A549 (cell line): ENCODE measurements at regions not wholly inside any gene's neighbourhood (a gene's known extent, or its start where the extent isn't known, plus 50 kb on each side); places are given as distances from the start of the nearest gene placed in this dataset.

Experiments
- ATAC-seq, 2 experiments: fragments of 200-7000 bp in 1 of 2; fragments of >200 bp in 1 of 2; cut with Nextera tagmentation in 1 of 2; cut with Tn5 transposase in 1 of 2; 3 replicates each; pipeline versions ENCODE4 v1.8.0 to v1.9.1; 2018 to 2020; ENCODE audit warnings: mild to moderate bottlenecking in 1 of 2, moderate library complexity in 1 of 2
- CTCF ChIA-PET: fragments of 300-600 bp; sonication (Branson Sonifier 250); formaldehyde crosslinking; extraction: SDS; loops from one replicate; lab custom pipeline; 2021; ENCODE audit warnings: antibody characterized with exemption, inconsistent platforms; lab: Yijun Ruan, JAX
- POLR2A ChIA-PET: fragments of 350-600 bp; formaldehyde crosslinking; extraction: SDS; loops from one replicate; lab custom pipeline; 2021; ENCODE audit warnings: antibody characterized with exemption, inconsistent platforms; lab: Yijun Ruan, JAX
- DNase-seq, 2 experiments: peaks; one replicate each; pipeline versions ENCODE4 v3.0.0 to v3.0.0-alpha.2; 2011 to 2016; ENCODE audit warnings: low read depth in 1 of 2, low spot score in 1 of 2
- FAIRE-seq: peaks from 2 replicates; lab custom pipeline; 2011; peaks lifted over from hg19 to GRCh38; lab: Jason Lieb, UNC
- H3K27ac ChIP-seq, 2 experiments: fragments of >200 bp; sonication (Bioruptor Twin); formaldehyde crosslinking; 3 replicates each; pipeline ENCODE4 v1.5.1; 2016 to 2017
- H3K4me1 ChIP-seq: fragments of >200 bp; sonication (Bioruptor Twin); formaldehyde crosslinking; 3 replicates; pipeline ENCODE4 v1.6.1; 2016
- H3K4me2 ChIP-seq: fragments of >200 bp; sonication (Bioruptor Twin); formaldehyde crosslinking; 3 replicates; pipeline ENCODE4 v1.6.1; 2016
- H3K4me3 ChIP-seq: fragments of >200 bp; sonication (Bioruptor Twin); formaldehyde crosslinking; 3 replicates; pipeline ENCODE4 v1.5.1; 2016
- H3K9me3 ChIP-seq: fragments of >200 bp; sonication (Bioruptor Twin); formaldehyde crosslinking; 3 replicates; pipeline ENCODE4 v1.6.1; 2016
- CEBPB ChIP-seq, 2 experiments: fragments of >200 bp in 1 of 2; sonication (Bioruptor Twin) in 1 of 2; formaldehyde crosslinking in 1 of 2; IDR thresholded peaks; 2 replicates each; pipeline ENCODE4 v1.6.1; 2012 to 2016
- CHD2 ChIP-seq: fragments of 150-350 bp; IDR thresholded peaks from 2 replicates; pipeline ENCODE4 v1.6.1; 2014; ENCODE audit warnings: low read length; ENCODE audit not compliant: partially characterized antibody
- CHD4 ChIP-seq: fragments of 200-600 bp; sonication (generic); IDR thresholded peaks from 2 replicates; pipeline ENCODE4 v1.6.1; 2016; ENCODE audit warnings: antibody characterized with exemption, mild to moderate bottlenecking, borderline replicate concordance
- EHF ChIP-seq: fragments of 250-450 bp; sonication (Bioruptor Pico); IDR thresholded peaks from 2 replicates; pipeline ENCODE4 v1.5.0; 2020; ENCODE audit warnings: mild to moderate bottlenecking
- ESRRA ChIP-seq: fragments of 150-350 bp; IDR thresholded peaks from 2 replicates; pipeline ENCODE4 v1.6.1; 2014; ENCODE audit warnings: mild to moderate bottlenecking, low read length, borderline replicate concordance
- FOXS1 ChIP-seq: fragments of 250-450 bp; sonication (Bioruptor Pico); IDR thresholded peaks from 2 replicates; pipeline ENCODE4 v1.5.0; 2020; ENCODE audit warnings: mild to moderate bottlenecking, moderate library complexity
- HEYL ChIP-seq: fragments of 250-450 bp; sonication (Bioruptor Pico); IDR thresholded peaks from 2 replicates; pipeline ENCODE4 v1.8.0; 2021; ENCODE audit warnings: mild to moderate bottlenecking, moderate library complexity
- JUNB ChIP-seq: fragments of >200 bp; sonication (Bioruptor Twin); formaldehyde crosslinking; IDR thresholded peaks from 2 replicates; pipeline ENCODE4 v1.6.1; 2016
- POLR2A ChIP-seq: IDR thresholded peaks from 2 replicates; pipeline ENCODE4 v1.6.1; 2012; ENCODE audit warnings: mild to moderate bottlenecking, low read length
- POLR2AphosphoS2 ChIP-seq: conservative IDR thresholded peaks from 2 replicates; pipeline ENCODE4 v1.6.1; 2012; ENCODE audit warnings: low read length, improper control_type of control experiment, inconsistent platforms
- RAD21 ChIP-seq, 2 experiments: fragments of >200 bp in 1 of 2; sonication (Bioruptor Twin) in 1 of 2; formaldehyde crosslinking in 1 of 2; IDR thresholded peaks in 1 of 2; conservative IDR thresholded peaks in 1 of 2; 2 replicates in 1 of 2; 3 replicates in 1 of 2; pipeline ENCODE4 v1.6.1; 2012 to 2018; ENCODE audit warnings: inconsistent platforms in 1 of 2
- RCOR1 ChIP-seq: fragments of 150-350 bp; IDR thresholded peaks from 2 replicates; pipeline ENCODE4 v1.6.1; 2014; ENCODE audit warnings: antibody characterized with exemption, low read length, low read depth
- SREBF2 ChIP-seq: fragments of 450-650 bp; IDR thresholded peaks from 2 replicates; pipeline ENCODE4 v1.6.1; 2014; ENCODE audit warnings: mild to moderate bottlenecking, moderate library complexity
- TP53 ChIP-seq: fragments of 250-450 bp; sonication (Bioruptor Pico); IDR thresholded peaks from 2 replicates; pipeline ENCODE4 v1.5.0; 2021; ENCODE audit warnings: mild to moderate bottlenecking, moderate library complexity
- ZC3H11A ChIP-seq: fragments of 450-650 bp; IDR thresholded peaks from 2 replicates; pipeline ENCODE4 v1.6.1; 2014; ENCODE audit warnings: antibody characterized with exemption, mild to moderate bottlenecking
- ZNF302 ChIP-seq: fragments of 250-450 bp; sonication (Bioruptor Pico); IDR thresholded peaks from 2 replicates; pipeline ENCODE4 v1.9.0; 2021; ENCODE audit warnings: inconsistent platforms, mild to moderate bottlenecking, moderate library complexity
- WGBS: methylation state at CpG from one replicate; pipeline ENCODE4 v1.1.6; 2017; ENCODE audit errors: missing lambda C conversion rate; 5-methylcytosine and 5-hydroxymethylcytosine counted together
- TF ChIP-seq, protein P1 (sequence below): IDR thresholded peaks from 2 replicates; pipeline ENCODE4 v1.6.1; 2012
- TF ChIP-seq, protein P2 (sequence below): fragments of 200-600 bp; sonication (generic); IDR thresholded peaks from 2 replicates; pipeline ENCODE4 v1.6.1; 2016; ENCODE audit warnings: antibody characterized with exemption, mild to moderate bottlenecking, moderate library complexity
- TF ChIP-seq, protein P3 (sequence below): fragments of 250-450 bp; sonication (Bioruptor Pico); IDR thresholded peaks from 2 replicates; pipeline ENCODE4 v1.5.0; 2020; ENCODE audit warnings: low read depth, mild to moderate bottlenecking, moderate library complexity
- TF ChIP-seq, protein P4 (sequence below): fragments of 450-650 bp; IDR thresholded peaks from 2 replicates; pipeline ENCODE4 v1.6.1; 2014; ENCODE audit warnings: antibody characterized with exemption
- TF ChIP-seq, protein P5 (sequence below): fragments of 150-350 bp; IDR thresholded peaks from 2 replicates; pipeline ENCODE4 v1.6.1; 2014; ENCODE audit warnings: low read depth, mild to moderate bottlenecking, low read length
- TF ChIP-seq, protein P6 (sequence below): fragments of >200 bp; sonication (Bioruptor Twin); formaldehyde crosslinking; IDR thresholded peaks from 2 replicates; pipeline ENCODE4 v1.6.1; 2016
- TF ChIP-seq, protein P7 (sequence below): fragments of >200 bp; sonication (Bioruptor Twin); formaldehyde crosslinking; IDR thresholded peaks from 3 replicates; pipeline ENCODE4 v1.5.1; 2016

DNA sequence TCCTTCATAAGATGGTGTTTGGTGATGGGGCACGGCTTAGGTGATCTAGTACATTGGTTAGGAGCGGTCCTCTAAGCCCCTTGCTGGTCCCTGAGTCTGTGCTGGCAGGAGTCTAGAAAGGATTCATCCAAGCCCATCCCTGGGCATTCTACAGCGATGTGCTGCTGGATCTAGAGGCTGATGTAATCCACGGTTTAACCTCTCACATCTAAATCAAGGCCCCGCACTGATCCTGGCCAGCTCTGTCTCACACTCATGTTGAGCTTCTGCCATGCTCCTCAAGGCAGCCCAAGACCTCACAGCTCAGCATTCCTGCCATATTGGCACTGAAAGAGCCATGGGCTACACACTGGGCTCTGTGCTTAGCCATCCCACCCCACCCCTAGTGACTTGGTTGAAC is 664.8 kb downstream of the STK39 start (continued):
- TF ChIP-seq, protein P1, sequence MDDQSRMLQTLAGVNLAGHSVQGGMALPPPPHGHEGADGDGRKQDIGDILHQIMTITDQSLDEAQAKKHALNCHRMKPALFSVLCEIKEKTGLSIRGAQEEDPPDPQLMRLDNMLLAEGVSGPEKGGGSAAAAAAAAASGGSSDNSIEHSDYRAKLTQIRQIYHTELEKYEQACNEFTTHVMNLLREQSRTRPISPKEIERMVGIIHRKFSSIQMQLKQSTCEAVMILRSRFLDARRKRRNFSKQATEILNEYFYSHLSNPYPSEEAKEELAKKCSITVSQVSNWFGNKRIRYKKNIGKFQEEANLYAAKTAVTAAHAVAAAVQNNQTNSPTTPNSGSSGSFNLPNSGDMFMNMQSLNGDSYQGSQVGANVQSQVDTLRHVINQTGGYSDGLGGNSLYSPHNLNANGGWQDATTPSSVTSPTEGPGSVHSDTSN: no peak
- TF ChIP-seq CHD4 (no peak), SREBF2 (no peak)

DNA sequence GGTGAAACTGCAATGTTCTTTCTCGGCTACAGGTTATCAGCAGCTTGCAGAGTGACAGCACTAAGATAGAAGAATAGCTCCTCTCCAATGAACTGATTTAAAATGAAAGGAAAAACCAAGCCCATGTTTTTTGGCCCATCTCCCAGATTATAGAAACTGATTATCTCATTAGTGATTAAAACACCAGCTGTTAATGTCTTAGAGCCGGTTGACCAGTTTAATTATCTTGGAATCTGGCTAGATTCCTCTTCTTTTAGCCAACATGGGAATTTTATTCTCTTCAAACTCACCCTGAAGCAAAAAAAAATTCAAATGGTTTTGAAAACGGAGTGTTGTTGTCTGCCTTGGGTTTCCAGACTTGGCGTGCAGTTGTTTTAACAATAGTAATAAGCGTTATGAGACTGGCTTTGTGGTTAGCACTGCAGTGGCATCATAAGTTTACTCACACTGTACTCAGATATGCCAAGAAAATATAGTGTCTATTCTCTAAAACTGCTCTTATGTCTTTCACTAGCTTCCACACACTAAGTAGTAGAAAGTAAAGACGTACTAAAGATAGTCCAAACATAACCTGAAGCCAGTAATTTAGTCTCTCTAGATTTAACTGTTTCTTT is 665.3 kb downstream of the STK39 start:
- DNase-seq: no peak
- ChIA-PET CTCF (no interaction called here), POLR2A (no interaction called here)
- FAIRE-seq: no peak
- H3K4me1 ChIP-seq: no peaks in the 10 kb centered on the region
- H3K27ac ChIP-seq: no peak overlapping the region
- H3K4me3 ChIP-seq: no peak overlapping the region
- 42% methylated on average over 6 of the region's 6 CpGs for WGBS
- H3K9me3 ChIP-seq: no peaks in the 10 kb centered on the region
- TF ChIP-seq, protein P1: no peak
- no peak for TF ChIP-seq ZNF302
- TF ChIP-seq, protein P2, sequence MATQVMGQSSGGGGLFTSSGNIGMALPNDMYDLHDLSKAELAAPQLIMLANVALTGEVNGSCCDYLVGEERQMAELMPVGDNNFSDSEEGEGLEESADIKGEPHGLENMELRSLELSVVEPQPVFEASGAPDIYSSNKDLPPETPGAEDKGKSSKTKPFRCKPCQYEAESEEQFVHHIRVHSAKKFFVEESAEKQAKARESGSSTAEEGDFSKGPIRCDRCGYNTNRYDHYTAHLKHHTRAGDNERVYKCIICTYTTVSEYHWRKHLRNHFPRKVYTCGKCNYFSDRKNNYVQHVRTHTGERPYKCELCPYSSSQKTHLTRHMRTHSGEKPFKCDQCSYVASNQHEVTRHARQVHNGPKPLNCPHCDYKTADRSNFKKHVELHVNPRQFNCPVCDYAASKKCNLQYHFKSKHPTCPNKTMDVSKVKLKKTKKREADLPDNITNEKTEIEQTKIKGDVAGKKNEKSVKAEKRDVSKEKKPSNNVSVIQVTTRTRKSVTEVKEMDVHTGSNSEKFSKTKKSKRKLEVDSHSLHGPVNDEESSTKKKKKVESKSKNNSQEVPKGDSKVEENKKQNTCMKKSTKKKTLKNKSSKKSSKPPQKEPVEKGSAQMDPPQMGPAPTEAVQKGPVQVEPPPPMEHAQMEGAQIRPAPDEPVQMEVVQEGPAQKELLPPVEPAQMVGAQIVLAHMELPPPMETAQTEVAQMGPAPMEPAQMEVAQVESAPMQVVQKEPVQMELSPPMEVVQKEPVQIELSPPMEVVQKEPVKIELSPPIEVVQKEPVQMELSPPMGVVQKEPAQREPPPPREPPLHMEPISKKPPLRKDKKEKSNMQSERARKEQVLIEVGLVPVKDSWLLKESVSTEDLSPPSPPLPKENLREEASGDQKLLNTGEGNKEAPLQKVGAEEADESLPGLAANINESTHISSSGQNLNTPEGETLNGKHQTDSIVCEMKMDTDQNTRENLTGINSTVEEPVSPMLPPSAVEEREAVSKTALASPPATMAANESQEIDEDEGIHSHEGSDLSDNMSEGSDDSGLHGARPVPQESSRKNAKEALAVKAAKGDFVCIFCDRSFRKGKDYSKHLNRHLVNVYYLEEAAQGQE: no peak
- TF ChIP-seq, protein P3, sequence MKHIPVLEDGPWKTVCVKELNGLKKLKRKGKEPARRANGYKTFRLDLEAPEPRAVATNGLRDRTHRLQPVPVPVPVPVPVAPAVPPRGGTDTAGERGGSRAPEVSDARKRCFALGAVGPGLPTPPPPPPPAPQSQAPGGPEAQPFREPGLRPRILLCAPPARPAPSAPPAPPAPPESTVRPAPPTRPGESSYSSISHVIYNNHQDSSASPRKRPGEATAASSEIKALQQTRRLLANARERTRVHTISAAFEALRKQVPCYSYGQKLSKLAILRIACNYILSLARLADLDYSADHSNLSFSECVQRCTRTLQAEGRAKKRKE: no peak
- TF ChIP-seq, all 56 proteins: peak for 0
- no peak overlapping the region for H3K4me2 ChIP-seq
- no peak for ATAC-seq

DNA sequence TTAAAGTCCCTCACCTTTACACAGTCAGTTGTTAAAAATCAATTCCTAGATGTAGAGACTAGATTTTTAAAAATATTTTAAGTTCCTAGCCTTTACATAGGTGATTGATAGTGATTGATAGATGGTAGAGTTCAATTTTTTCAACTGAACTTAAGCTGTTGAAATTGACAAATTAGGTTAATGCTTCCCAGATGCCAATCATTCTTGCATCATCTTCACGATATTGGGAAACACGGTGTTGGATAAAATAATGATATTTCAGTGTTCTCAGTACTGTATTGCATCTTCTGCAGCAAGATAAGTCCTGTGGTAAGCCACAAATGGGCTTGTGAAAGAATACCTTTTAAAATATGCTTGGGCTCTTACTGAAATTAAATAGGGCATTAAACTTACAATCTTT is 667.6 kb downstream of the STK39 start:
- Histone ChIP-seq H3K9me3 (no peaks in the 10 kb centered on the region), H3K27ac (no peak overlapping the region), H3K4me2 (no peak overlapping the region), H3K4me3 (no peak overlapping the region), H3K4me1 (no peaks in the 10 kb centered on the region)
- ChIA-PET CTCF (no interaction called here), POLR2A (no interaction called here)
- ATAC-seq: no peak
- no peak for DNase-seq
- FAIRE-seq: no peak
- TF ChIP-seq JUNB (no peak), HEYL (CRISPR knock-in tag) (no peak), POLR2A (no peak), TP53 (no peak), EHF (CRISPR knock-in tag) (no peak), RCOR1 (no peak), RAD21 (conservative IDR thresholded peaks at IDR 0.05 in 1 of 2, IDR thresholded peaks at IDR 0.05 in 1 of 2) (no peak), ESRRA (no peak), ZC3H11A (no peak), POLR2AphosphoS2 (no peak), FOXS1 (no peak), CHD2 (no peak), CEBPB (IDR thresholded peaks at IDR 0.05) (no peak)
- TF ChIP-seq, protein P1: no peak
- TF ChIP-seq, protein P4, sequence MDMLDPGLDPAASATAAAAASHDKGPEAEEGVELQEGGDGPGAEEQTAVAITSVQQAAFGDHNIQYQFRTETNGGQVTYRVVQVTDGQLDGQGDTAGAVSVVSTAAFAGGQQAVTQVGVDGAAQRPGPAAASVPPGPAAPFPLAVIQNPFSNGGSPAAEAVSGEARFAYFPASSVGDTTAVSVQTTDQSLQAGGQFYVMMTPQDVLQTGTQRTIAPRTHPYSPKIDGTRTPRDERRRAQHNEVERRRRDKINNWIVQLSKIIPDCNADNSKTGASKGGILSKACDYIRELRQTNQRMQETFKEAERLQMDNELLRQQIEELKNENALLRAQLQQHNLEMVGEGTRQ: no peak
- TF ChIP-seq, protein P5, sequence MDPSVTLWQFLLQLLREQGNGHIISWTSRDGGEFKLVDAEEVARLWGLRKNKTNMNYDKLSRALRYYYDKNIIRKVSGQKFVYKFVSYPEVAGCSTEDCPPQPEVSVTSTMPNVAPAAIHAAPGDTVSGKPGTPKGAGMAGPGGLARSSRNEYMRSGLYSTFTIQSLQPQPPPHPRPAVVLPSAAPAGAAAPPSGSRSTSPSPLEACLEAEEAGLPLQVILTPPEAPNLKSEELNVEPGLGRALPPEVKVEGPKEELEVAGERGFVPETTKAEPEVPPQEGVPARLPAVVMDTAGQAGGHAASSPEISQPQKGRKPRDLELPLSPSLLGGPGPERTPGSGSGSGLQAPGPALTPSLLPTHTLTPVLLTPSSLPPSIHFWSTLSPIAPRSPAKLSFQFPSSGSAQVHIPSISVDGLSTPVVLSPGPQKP: no peak
- TF ChIP-seq, protein P6, sequence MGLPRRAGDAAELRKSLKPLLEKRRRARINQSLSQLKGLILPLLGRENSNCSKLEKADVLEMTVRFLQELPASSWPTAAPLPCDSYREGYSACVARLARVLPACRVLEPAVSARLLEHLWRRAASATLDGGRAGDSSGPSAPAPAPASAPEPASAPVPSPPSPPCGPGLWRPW: no peak
- TF ChIP-seq, protein P7, sequence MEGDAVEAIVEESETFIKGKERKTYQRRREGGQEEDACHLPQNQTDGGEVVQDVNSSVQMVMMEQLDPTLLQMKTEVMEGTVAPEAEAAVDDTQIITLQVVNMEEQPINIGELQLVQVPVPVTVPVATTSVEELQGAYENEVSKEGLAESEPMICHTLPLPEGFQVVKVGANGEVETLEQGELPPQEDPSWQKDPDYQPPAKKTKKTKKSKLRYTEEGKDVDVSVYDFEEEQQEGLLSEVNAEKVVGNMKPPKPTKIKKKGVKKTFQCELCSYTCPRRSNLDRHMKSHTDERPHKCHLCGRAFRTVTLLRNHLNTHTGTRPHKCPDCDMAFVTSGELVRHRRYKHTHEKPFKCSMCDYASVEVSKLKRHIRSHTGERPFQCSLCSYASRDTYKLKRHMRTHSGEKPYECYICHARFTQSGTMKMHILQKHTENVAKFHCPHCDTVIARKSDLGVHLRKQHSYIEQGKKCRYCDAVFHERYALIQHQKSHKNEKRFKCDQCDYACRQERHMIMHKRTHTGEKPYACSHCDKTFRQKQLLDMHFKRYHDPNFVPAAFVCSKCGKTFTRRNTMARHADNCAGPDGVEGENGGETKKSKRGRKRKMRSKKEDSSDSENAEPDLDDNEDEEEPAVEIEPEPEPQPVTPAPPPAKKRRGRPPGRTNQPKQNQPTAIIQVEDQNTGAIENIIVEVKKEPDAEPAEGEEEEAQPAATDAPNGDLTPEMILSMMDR: no peak
- 22% methylated on average over 2 of the region's 2 CpGs for WGBS
